ENCODE measurements at regions not wholly inside any gene's neighbourhood (a gene's known extent, or its start where the extent isn't known, plus 50 kb on each side); places are given as distances from the start of the nearest gene placed in this dataset.

- Histone ChIP-seq H3F3A (ENCODE audit: insufficient read depth, low read depth) (no peaks in the 10 kb centered on the region), H3K9me2 (ENCODE audit: insufficient read depth) (no peaks in the 10 kb centered on the region), H3K4me3 (no peak overlapping the region), H3K27me3 (ENCODE audit: insufficient read depth, low read depth) (no peaks in the 10 kb centered on the region), H3K27ac (no peak overlapping the region), H3K36me3 (ENCODE audit: low read depth) (no peaks in the 10 kb centered on the region), H3K79me2 (ENCODE audit: low read depth) (no peaks in the 10 kb centered on the region), H4K20me1 (ENCODE audit: insufficient read depth) (no peaks in the 10 kb centered on the region), H3K4me1 (replicated peaks; ENCODE audit: insufficient read depth) (no peaks in the 10 kb centered on the region), H2AFZ (no peak overlapping the region), H3K4me2 (no peak overlapping the region), H3K9me3 (ENCODE audit: insufficient read depth, low read depth) (no peaks in the 10 kb centered on the region; the same call in 1 of the 2 replicates)
- ChIA-PET CTCF (no interaction called here), POLR2A (ENCODE audit: unreplicated experiment) (no interaction called here)
- no peak for TF ChIP-seq CTCF (conservative IDR thresholded peaks at IDR 0.05)
- TF ChIP-seq EZH2 (IDR thresholded peaks at IDR 0.05; ENCODE audit: low read depth): no peak
- intact Hi-C loops (cut with micrococcal nuclease; ENCODE audit: unreplicated experiment): no loop called here
- no peak for DNase-seq
- no TSS peak for BruUV-seq (replicated peaks)
Observed at GRCh38 chr2:123002660-123003248, 1022.3 kb upstream of the CNTNAP5 start.

GRCh38 chr2:123015186-123015585 is 1009.9 kb upstream of the CNTNAP5 start:
- ChIA-PET POLR2A (ENCODE audit: unreplicated experiment) (no interaction called here), CTCF (no interaction called here)
- no peak overlapping the region for H3K27ac ChIP-seq
- no peaks in the 10 kb centered on the region for H3K9me3 ChIP-seq (ENCODE audit: insufficient read depth, low read depth)
- intact Hi-C loops (cut with micrococcal nuclease; ENCODE audit: unreplicated experiment): no loop called here
- no peaks in the 10 kb centered on the region for H3K27me3 ChIP-seq (ENCODE audit: insufficient read depth, low read depth)
- H3F3A ChIP-seq (ENCODE audit: insufficient read depth, low read depth): no peaks in the 10 kb centered on the region
- H3K4me1 ChIP-seq (replicated peaks; ENCODE audit: insufficient read depth): no peaks in the 10 kb centered on the region
- H3K36me3 ChIP-seq (ENCODE audit: low read depth): no peaks in the 10 kb centered on the region
- H4K20me1 ChIP-seq (ENCODE audit: insufficient read depth): no peaks in the 10 kb centered on the region
- H2AFZ ChIP-seq: peak overlapping the region; percentile 48; the same call in 1 of the 2 replicates
- TF ChIP-seq CTCF (conservative IDR thresholded peaks at IDR 0.05) (no peak), EZH2 (IDR thresholded peaks at IDR 0.05; ENCODE audit: low read depth) (no peak)
- no peak overlapping the region for H3K4me3 ChIP-seq
- no peak for DNase-seq
- H3K79me2 ChIP-seq (ENCODE audit: low read depth): no peaks in the 10 kb centered on the region
- H3K4me2 ChIP-seq: no peak overlapping the region
- H3K9me2 ChIP-seq (ENCODE audit: insufficient read depth): 0 out of 2 replicates have a peak, but pooled peaks cover 3% of the 10 kb centered on the region
- BruUV-seq (replicated peaks): no TSS peak

- H2AFZ ChIP-seq: no peak overlapping the region
- no peaks in the 10 kb centered on the region for H3K9me2 ChIP-seq (ENCODE audit: insufficient read depth)
- H3K9me3 ChIP-seq (ENCODE audit: insufficient read depth, low read depth): no peaks in the 10 kb centered on the region; the same call in none of the 2 replicates
- H3K4me2 ChIP-seq: no peak overlapping the region
- no peaks in the 10 kb centered on the region for H3K36me3 ChIP-seq (ENCODE audit: low read depth)
- H3K27me3 ChIP-seq (ENCODE audit: insufficient read depth, low read depth): no peaks in the 10 kb centered on the region
- intact Hi-C loops (cut with micrococcal nuclease; ENCODE audit: unreplicated experiment): no loop called here
- H3K4me1 ChIP-seq (replicated peaks; ENCODE audit: insufficient read depth): no peaks in the 10 kb centered on the region
- no peak for DNase-seq
- ChIA-PET CTCF (no interaction called here), POLR2A (ENCODE audit: unreplicated experiment) (no interaction called here)
- H4K20me1 ChIP-seq (ENCODE audit: insufficient read depth): no peaks in the 10 kb centered on the region
- no peak overlapping the region for H3K27ac ChIP-seq
- TF ChIP-seq CTCF (conservative IDR thresholded peaks at IDR 0.05) (no peak), EZH2 (IDR thresholded peaks at IDR 0.05; ENCODE audit: low read depth) (no peak)
- H3K4me3 ChIP-seq: no peak overlapping the region
- no peaks in the 10 kb centered on the region for H3F3A ChIP-seq (ENCODE audit: insufficient read depth, low read depth)
- no peaks in the 10 kb centered on the region for H3K79me2 ChIP-seq (ENCODE audit: low read depth)
- BruUV-seq (replicated peaks): no TSS peak
Observed at GRCh38 chr2:123035541-123035940, 989.5 kb upstream of the CNTNAP5 start.

Measured in PC-9 (cell line).